B cell (primary cell): ENCODE measurements at regions not wholly inside any gene's neighbourhood (a gene's known extent, or its start where the extent isn't known, plus 50 kb on each side); places are given as distances from the start of the nearest gene placed in this dataset.

ENCODE experiments used
- ATAC-seq: fragments of 200-7000 bp; cut with Tn5 transposase; one replicate; pipeline ENCODE4 v1.10.0; 2021; ENCODE audit warnings: low read depth, mild to moderate bottlenecking, moderate number of reproducible peaks, moderate library complexity
- CTCF ChIA-PET: fragments of 350-600 bp; sonication (Branson Sonifier 250); formaldehyde crosslinking; loops from one replicate; lab custom pipeline; 2021; ENCODE audit warnings: antibody characterized with exemption, inconsistent platforms; lab: Charles Lee
- POLR2A ChIA-PET: fragments of 350-600 bp; sonication (Branson Sonifier 250); formaldehyde crosslinking; loops from one replicate; lab custom pipeline; 2021; ENCODE audit warnings: antibody characterized with exemption; lab: Charles Lee
- DNase-seq: peaks from one replicate; pipeline ENCODE4 v3.0.0; 2013
- H2AFZ ChIP-seq: 2 replicates; pipeline ENCODE4 v1.6.1; 2012; ENCODE audit warnings: mild to moderate bottlenecking, low read depth, low read length; ENCODE audit not compliant: insufficient read depth, poor library complexity, severe bottlenecking
- H3K27ac ChIP-seq, 2 donors: 1 replicate in 1 of 2; 2 replicates in 1 of 2; pipeline ENCODE4 v1.5.1; 2012 to 2013; ENCODE audit warnings: low read length in 2 of 2, mild to moderate bottlenecking in 2 of 2, moderate library complexity in 1 of 2
- H3K27me3 ChIP-seq, 4 experiments: fragments of 200-600 bp in 1 of 4; sonication (generic) in 1 of 4; replicated peaks in 1 of 4; 1 replicate in 2 of 4; 2 replicates in 2 of 4; pipeline versions ENCODE4 v1.6.1 to v1.7.0; 2013 to 2016; ENCODE audit warnings: low read length in 3 of 4, mild to moderate bottlenecking in 2 of 4, mixed read lengths in 1 of 4, moderate library complexity in 1 of 4; ENCODE audit not compliant: insufficient read depth in 4 of 4, control insufficient read depth in 3 of 4; ENCODE audit errors: control extremely low read depth in 1 of 4
- H3K36me3 ChIP-seq, 2 experiments: replicated peaks in 1 of 2; 1 replicate in 1 of 2; 2 replicates in 1 of 2; pipeline versions ENCODE4 v1.6.1 to v1.7.1; 2013; ENCODE audit warnings: low read length in 1 of 2; ENCODE audit not compliant: insufficient read depth in 2 of 2, control insufficient read depth in 1 of 2; ENCODE audit errors: control extremely low read depth in 1 of 2, extremely low read depth in 1 of 2
- H3K4me1 ChIP-seq, 2 donors: fragments of 200-600 bp in 1 of 2; sonication (generic) in 1 of 2; 1 replicate in 1 of 2; 2 replicates in 1 of 2; pipeline versions ENCODE4 v1.5.1 to v1.6.1; 2013 to 2017; ENCODE audit warnings: low read length in 2 of 2; ENCODE audit not compliant: control insufficient read depth in 2 of 2, insufficient read depth in 2 of 2
- H3K4me2 ChIP-seq: replicated peaks from 2 replicates; pipeline ENCODE3; 2012; ENCODE audit warnings: mild to moderate bottlenecking, low read depth, low read length; ENCODE audit not compliant: poor library complexity, severe bottlenecking
- H3K4me3 ChIP-seq, 5 experiments: fragments of 200-600 bp in 1 of 5; sonication (generic) in 1 of 5; 1 replicate in 3 of 5; 2 replicates in 2 of 5; pipeline versions ENCODE4 v1.5.1 to v1.7.0; 2011 to 2016; ENCODE audit warnings: low read length in 4 of 5, mild to moderate bottlenecking in 4 of 5, low read depth in 2 of 5, control low read depth in 1 of 5, moderate library complexity in 1 of 5; ENCODE audit not compliant: insufficient read depth in 1 of 5; ENCODE audit errors: control extremely low read depth in 1 of 5, extremely low read depth in 1 of 5
- H3K79me2 ChIP-seq: fragments of 200-600 bp; sonication (generic); one replicate; pipeline ENCODE4 v1.6.0; 2016; ENCODE audit warnings: low read length; ENCODE audit not compliant: control insufficient read depth, insufficient read depth
- H3K9ac ChIP-seq: fragments of 200-600 bp; sonication (generic); 2 replicates; pipeline ENCODE4 v1.6.1; 2017; ENCODE audit warnings: mild to moderate bottlenecking, low read length, moderate library complexity
- H3K9me3 ChIP-seq, 3 donors: one replicate each; pipeline versions ENCODE4 v1.6.1 to v1.7.1; 2013; ENCODE audit warnings: low read length in 2 of 3; ENCODE audit not compliant: control insufficient read depth in 2 of 3, insufficient read depth in 1 of 3; ENCODE audit errors: control extremely low read depth in 1 of 3
- H4K20me1 ChIP-seq: 2 replicates; pipeline ENCODE4 v1.6.0; 2012; ENCODE audit warnings: mild to moderate bottlenecking, low read length; ENCODE audit not compliant: insufficient read depth, control insufficient read depth, poor library complexity, severe bottlenecking
- H3K27ac Mint-ChIP-seq: one replicate; pipeline ENCODE4 v1.8.0; 2021; ENCODE audit warnings: mixed read lengths
- H3K27me3 Mint-ChIP-seq: one replicate; pipeline ENCODE4 v1.8.0; 2021; ENCODE audit warnings: mixed read lengths
- H3K4me1 Mint-ChIP-seq: one replicate; pipeline ENCODE4 v1.8.0; 2021; ENCODE audit warnings: mixed read lengths
- H3K4me3 Mint-ChIP-seq: one replicate; pipeline ENCODE4 v1.8.0; 2021; ENCODE audit warnings: mixed read lengths
- H3K9me3 Mint-ChIP-seq: one replicate; pipeline ENCODE4 v1.8.0; 2022; ENCODE audit warnings: mixed read lengths; ENCODE audit not compliant: insufficient read depth
- CTCF ChIP-seq: fragments of 200-600 bp; IDR thresholded peaks from one replicate; pipeline ENCODE4 v1.8.0; 2022; ENCODE audit warnings: antibody characterized with exemption, mild to moderate bottlenecking
- EZH2 ChIP-seq: IDR thresholded peaks from 2 replicates; pipeline ENCODE4 v1.6.1; 2012; ENCODE audit warnings: borderline replicate concordance, low read depth, mild to moderate bottlenecking, moderate library complexity, low read length; ENCODE audit not compliant: insufficient read depth, poor library complexity, severe bottlenecking
- WGBS: methylation state at CpG from one replicate; pipeline ENCODE4 v1.1.5; 2013; ENCODE audit warnings: missing lambda C conversion rate; ENCODE audit not compliant: insufficient coverage; 5-methylcytosine and 5-hydroxymethylcytosine counted together
- intact Hi-C: fragments of 100-400 bp; cut with micrococcal nuclease; formaldehyde crosslinking; loops from one replicate; pipeline ENCODE4 v1.10.0; 2022

- no peak overlapping the region for H3K9ac ChIP-seq
- WGBS: 100% methylated on average over 1 of the region's 1 CpG
- no peaks in the 10 kb centered on the region for H3K27me3 ChIP-seq
- intact Hi-C loops: no loop called here
- H3K9me3 ChIP-seq: peaks cover 0 to 12% (median 0%) of the 10 kb centered on the region in 3 donors
- DNase-seq: no peak
- ChIA-PET POLR2A (no interaction called here), CTCF (no interaction called here)
- no peaks in the 10 kb centered on the region for H3K79me2 ChIP-seq
- H3K4me3 Mint-ChIP-seq: no peak overlapping the region
- H3K27ac ChIP-seq: no peak overlapping the region
- H4K20me1 ChIP-seq: no peaks in the 10 kb centered on the region
- no peak for TF ChIP-seq CTCF
- no peak for TF ChIP-seq EZH2
- H3K4me1 ChIP-seq: no peaks in the 10 kb centered on the region
- H3K4me1 Mint-ChIP-seq: no peaks in the 10 kb centered on the region
- H3K4me3 ChIP-seq: no peak overlapping the region
- no peak overlapping the region for H3K4me2 ChIP-seq
- H2AFZ ChIP-seq: no peak overlapping the region
- H3K27ac Mint-ChIP-seq: no peak overlapping the region
- no peaks in the 10 kb centered on the region for H3K27me3 Mint-ChIP-seq
- no peak for ATAC-seq
- no peaks in the 10 kb centered on the region for H3K36me3 ChIP-seq
- no peaks in the 10 kb centered on the region for H3K9me3 Mint-ChIP-seq
These were observed 618.7 kb upstream of the CDH6 start for GRCh38 chr5:30574761-30575160.

GRCh38 chr5:30572279-30572678 lies 621.2 kb upstream of the CDH6 start:
- no peaks in the 10 kb centered on the region for H3K27me3 Mint-ChIP-seq
- 71% methylated on average over 1 of the region's 1 CpG for WGBS
- H3K9me3 Mint-ChIP-seq: no peaks in the 10 kb centered on the region
- Histone ChIP-seq H3K27me3 (no peaks in the 10 kb centered on the region), H3K4me1 (no peaks in the 10 kb centered on the region), H3K4me2 (no peak overlapping the region), H3K79me2 (no peaks in the 10 kb centered on the region), H3K9ac (no peak overlapping the region), H3K27ac (no peak overlapping the region), H3K36me3 (no peaks in the 10 kb centered on the region), H2AFZ (no peak overlapping the region), H4K20me1 (no peaks in the 10 kb centered on the region), H3K9me3 (peaks cover 0 to 8% (median 0%) of the 10 kb centered on the region in 3 donors), H3K4me3 (no peak overlapping the region)
- TF ChIP-seq EZH2: no peak
- no peak for TF ChIP-seq CTCF
- no peak for ATAC-seq
- intact Hi-C loops: no loop called here
- H3K4me1 Mint-ChIP-seq: no peaks in the 10 kb centered on the region
- H3K4me3 Mint-ChIP-seq: no peak overlapping the region
- no peak for DNase-seq
- CTCF ChIA-PET: no interaction called here
- no peak overlapping the region for H3K27ac Mint-ChIP-seq
- POLR2A ChIA-PET: no interaction called here
